B cell (primary cell): ENCODE measurements at regions not wholly inside any gene's neighbourhood (a gene's known extent, or its start where the extent isn't known, plus 50 kb on each side); places are given as distances from the start of the nearest gene placed in this dataset.
"Not testable (repeated sequence)": the region's sequence is repeated elsewhere in the genome, so short reads cannot be mapped to it uniquely, and the experiment has no call there.

ENCODE experiments used
- EZH2 ChIP-seq: IDR thresholded peaks from 2 replicates; pipeline ENCODE4 v1.6.1; 2012; ENCODE audit warnings: borderline replicate concordance, low read depth, mild to moderate bottlenecking, moderate library complexity, low read length; ENCODE audit not compliant: insufficient read depth, poor library complexity, severe bottlenecking
- TF ChIP-seq, protein P1 (sequence below): fragments of 200-600 bp; IDR thresholded peaks from one replicate; pipeline ENCODE4 v1.8.0; 2022; ENCODE audit warnings: antibody characterized with exemption, mild to moderate bottlenecking

GRCh38 chr21:6538320-6538719, 3983.1 kb upstream of the TPTE start:
- TF ChIP-seq, protein P1, sequence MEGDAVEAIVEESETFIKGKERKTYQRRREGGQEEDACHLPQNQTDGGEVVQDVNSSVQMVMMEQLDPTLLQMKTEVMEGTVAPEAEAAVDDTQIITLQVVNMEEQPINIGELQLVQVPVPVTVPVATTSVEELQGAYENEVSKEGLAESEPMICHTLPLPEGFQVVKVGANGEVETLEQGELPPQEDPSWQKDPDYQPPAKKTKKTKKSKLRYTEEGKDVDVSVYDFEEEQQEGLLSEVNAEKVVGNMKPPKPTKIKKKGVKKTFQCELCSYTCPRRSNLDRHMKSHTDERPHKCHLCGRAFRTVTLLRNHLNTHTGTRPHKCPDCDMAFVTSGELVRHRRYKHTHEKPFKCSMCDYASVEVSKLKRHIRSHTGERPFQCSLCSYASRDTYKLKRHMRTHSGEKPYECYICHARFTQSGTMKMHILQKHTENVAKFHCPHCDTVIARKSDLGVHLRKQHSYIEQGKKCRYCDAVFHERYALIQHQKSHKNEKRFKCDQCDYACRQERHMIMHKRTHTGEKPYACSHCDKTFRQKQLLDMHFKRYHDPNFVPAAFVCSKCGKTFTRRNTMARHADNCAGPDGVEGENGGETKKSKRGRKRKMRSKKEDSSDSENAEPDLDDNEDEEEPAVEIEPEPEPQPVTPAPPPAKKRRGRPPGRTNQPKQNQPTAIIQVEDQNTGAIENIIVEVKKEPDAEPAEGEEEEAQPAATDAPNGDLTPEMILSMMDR, result not testable (repeated sequence)
- not testable (repeated sequence) for TF ChIP-seq EZH2
